ENCODE measurements at regions not wholly inside any gene's neighbourhood (a gene's known extent, or its start where the extent isn't known, plus 50 kb on each side); places are given as distances from the start of the nearest gene placed in this dataset.

DNA sequence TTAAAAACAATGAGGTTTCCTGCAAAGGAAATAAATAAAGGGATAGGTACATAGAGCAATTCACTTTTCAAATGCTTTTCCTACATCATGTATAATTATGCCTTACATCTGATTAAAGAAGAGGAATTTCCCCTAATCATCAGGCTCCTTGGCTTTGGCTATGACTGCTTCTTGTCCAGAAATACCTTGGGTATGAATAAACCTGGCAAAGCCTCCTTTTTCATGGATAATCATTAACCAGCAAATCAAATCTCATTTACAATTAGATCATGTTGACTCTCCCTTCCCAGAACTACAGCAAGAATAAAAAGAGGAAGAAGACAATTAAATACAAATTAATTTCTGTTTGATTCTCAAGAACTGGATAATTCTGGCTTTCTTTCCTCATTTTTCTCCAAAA lies 58.0 kb upstream of the CD2AP start:
- H3K4me3 ChIP-seq (ENCODE audit: low read depth, low read length, poor library complexity, severe bottlenecking) = no peak overlapping the region
- H3K4me1 ChIP-seq (ENCODE audit: insufficient read depth, low read length, severe bottlenecking) = peaks cover 6% of the 10 kb centered on the region
- H3F3A ChIP-seq (ENCODE audit: insufficient read depth, low read length) = no peaks in the 10 kb centered on the region
- H3K4me2 ChIP-seq (ENCODE audit: low read length) = no peak overlapping the region
- no peak overlapping the region for H2AFZ ChIP-seq (ENCODE audit: low read length)
- no peak for TF ChIP-seq EZH2 (IDR thresholded peaks at IDR 0.05; ENCODE audit: borderline replicate concordance, low read length)
- TF ChIP-seq, protein P1, sequence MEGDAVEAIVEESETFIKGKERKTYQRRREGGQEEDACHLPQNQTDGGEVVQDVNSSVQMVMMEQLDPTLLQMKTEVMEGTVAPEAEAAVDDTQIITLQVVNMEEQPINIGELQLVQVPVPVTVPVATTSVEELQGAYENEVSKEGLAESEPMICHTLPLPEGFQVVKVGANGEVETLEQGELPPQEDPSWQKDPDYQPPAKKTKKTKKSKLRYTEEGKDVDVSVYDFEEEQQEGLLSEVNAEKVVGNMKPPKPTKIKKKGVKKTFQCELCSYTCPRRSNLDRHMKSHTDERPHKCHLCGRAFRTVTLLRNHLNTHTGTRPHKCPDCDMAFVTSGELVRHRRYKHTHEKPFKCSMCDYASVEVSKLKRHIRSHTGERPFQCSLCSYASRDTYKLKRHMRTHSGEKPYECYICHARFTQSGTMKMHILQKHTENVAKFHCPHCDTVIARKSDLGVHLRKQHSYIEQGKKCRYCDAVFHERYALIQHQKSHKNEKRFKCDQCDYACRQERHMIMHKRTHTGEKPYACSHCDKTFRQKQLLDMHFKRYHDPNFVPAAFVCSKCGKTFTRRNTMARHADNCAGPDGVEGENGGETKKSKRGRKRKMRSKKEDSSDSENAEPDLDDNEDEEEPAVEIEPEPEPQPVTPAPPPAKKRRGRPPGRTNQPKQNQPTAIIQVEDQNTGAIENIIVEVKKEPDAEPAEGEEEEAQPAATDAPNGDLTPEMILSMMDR (IDR thresholded peaks at IDR 0.05; ENCODE audit: low read length) = no peak
- H4K20me1 ChIP-seq (ENCODE audit: insufficient read depth, low read length) = no peaks in the 10 kb centered on the region
- no peak overlapping the region for H3K9ac ChIP-seq (ENCODE audit: low read length)
- H3K36me3 ChIP-seq (ENCODE audit: insufficient read depth, low read length) = no peaks in the 10 kb centered on the region
- H3K27ac ChIP-seq (ENCODE audit: low read depth, low read length, poor library complexity, severe bottlenecking) = no peak overlapping the region
- no peaks in the 10 kb centered on the region for H3K27me3 ChIP-seq (ENCODE audit: insufficient read depth, low read length)
- no peaks in the 10 kb centered on the region for H3K9me2 ChIP-seq (ENCODE audit: low read depth, low read length)
- no peaks in the 10 kb centered on the region for H3K79me2 ChIP-seq (ENCODE audit: insufficient read depth, low read length)
- no peaks in the 10 kb centered on the region for H3K9me3 ChIP-seq (ENCODE audit: low read length)

DNA sequence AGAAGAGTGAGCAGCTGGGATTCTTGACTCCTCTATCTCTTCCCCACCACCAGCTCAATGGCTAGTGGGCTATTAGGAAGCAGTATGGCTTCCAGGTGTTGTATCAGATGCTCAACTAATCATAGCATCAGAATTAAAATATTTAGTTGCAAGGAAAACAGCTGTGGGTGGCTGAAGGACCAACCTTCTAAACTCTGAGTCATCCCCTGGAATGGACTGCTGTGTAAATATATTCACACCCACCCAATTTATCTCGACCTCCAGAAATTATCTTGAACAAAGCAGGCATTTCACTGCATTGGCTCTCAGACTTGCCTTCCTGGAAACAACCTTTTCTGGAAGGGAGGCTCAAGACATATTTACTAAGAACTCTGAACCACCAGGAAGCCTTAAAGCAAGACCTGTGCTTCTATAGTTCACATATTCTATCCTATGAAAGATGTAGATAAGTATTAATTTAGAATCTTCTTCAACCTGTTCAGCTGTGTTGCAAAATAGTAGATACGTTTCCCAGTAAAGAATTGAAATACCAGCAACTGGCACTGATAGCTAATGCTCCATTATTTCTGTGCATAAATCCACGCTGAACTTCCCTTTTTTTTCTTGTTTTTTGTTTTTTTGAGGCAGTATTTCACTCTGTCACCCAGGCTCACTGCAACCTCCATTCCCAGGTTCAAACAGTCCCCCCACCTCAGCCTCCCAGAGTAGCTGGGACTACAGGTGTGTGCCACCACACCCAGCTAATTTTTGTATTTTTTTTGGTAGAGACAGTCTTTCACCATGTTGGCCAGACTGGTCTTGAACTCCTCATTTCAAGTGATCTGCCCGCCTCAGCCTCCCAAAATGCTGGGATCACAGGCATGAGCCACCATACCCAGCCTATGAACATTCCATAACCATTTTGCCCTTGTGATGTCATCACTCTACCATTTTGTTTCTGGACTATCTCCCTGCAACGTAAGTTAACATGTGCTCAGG lies 56.9 kb upstream of the CD2AP start:
- Histone ChIP-seq H3K9me3 (ENCODE audit: low read length) (no peaks in the 10 kb centered on the region), H3K4me3 (ENCODE audit: low read depth, low read length, poor library complexity, severe bottlenecking) (no peak overlapping the region), H3K79me2 (ENCODE audit: insufficient read depth, low read length) (no peaks in the 10 kb centered on the region), H3K4me2 (ENCODE audit: low read length) (no peak overlapping the region), H4K20me1 (ENCODE audit: insufficient read depth, low read length) (no peaks in the 10 kb centered on the region), H3K9ac (ENCODE audit: low read length) (no peak overlapping the region), H3F3A (ENCODE audit: insufficient read depth, low read length) (no peaks in the 10 kb centered on the region), H3K4me1 (ENCODE audit: insufficient read depth, low read length, severe bottlenecking) (no peaks in the 10 kb centered on the region), H3K36me3 (ENCODE audit: insufficient read depth, low read length) (no peaks in the 10 kb centered on the region), H3K27ac (ENCODE audit: low read depth, low read length, poor library complexity, severe bottlenecking) (no peak overlapping the region), H3K9me2 (ENCODE audit: low read depth, low read length) (no peaks in the 10 kb centered on the region), H3K27me3 (ENCODE audit: insufficient read depth, low read length) (no peaks in the 10 kb centered on the region), H2AFZ (ENCODE audit: low read length) (no peak overlapping the region)
- TF ChIP-seq, protein P1 (IDR thresholded peaks at IDR 0.05; ENCODE audit: low read length) = no peak
- TF ChIP-seq EZH2 (IDR thresholded peaks at IDR 0.05; ENCODE audit: borderline replicate concordance, low read length) = no peak

DNA sequence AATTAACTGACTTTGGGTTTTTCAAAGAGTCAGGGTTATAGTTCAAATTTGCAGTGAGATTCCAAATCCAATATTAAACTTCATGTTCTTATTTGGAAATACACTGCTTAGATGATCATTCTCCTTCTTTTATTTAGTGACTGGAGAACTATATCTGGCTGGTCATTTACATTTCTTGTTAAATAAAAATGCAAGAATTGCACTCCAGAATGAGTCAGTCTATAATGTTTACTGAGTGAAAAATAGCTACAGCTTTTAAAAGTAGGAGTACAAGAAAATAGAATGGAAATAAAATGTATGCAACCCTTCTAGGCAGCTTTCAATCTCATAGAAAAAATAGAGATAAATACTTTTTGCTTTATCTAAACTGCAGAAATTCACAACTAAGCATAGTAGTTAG lies 54.5 kb upstream of the CD2AP start:
- Histone ChIP-seq H2AFZ (ENCODE audit: low read length) (no peak overlapping the region), H3K9ac (ENCODE audit: low read length) (no peak overlapping the region), H3K27me3 (ENCODE audit: insufficient read depth, low read length) (no peaks in the 10 kb centered on the region), H3K9me3 (ENCODE audit: low read length) (no peaks in the 10 kb centered on the region), H4K20me1 (ENCODE audit: insufficient read depth, low read length) (no peaks in the 10 kb centered on the region), H3F3A (ENCODE audit: insufficient read depth, low read length) (no peaks in the 10 kb centered on the region), H3K4me3 (ENCODE audit: low read depth, low read length, poor library complexity, severe bottlenecking) (no peak overlapping the region), H3K79me2 (ENCODE audit: insufficient read depth, low read length) (no peaks in the 10 kb centered on the region), H3K4me1 (ENCODE audit: insufficient read depth, low read length, severe bottlenecking) (no peaks in the 10 kb centered on the region), H3K9me2 (ENCODE audit: low read depth, low read length) (no peaks in the 10 kb centered on the region), H3K27ac (ENCODE audit: low read depth, low read length, poor library complexity, severe bottlenecking) (no peak overlapping the region), H3K4me2 (ENCODE audit: low read length) (no peak overlapping the region), H3K36me3 (ENCODE audit: insufficient read depth, low read length) (no peaks in the 10 kb centered on the region)
- TF ChIP-seq, protein P1 (IDR thresholded peaks at IDR 0.05; ENCODE audit: low read length) = no peak
